Mesothelial cell of epicardium (in vitro differentiated cells): ENCODE measurements at regions not wholly inside any gene's neighbourhood (a gene's known extent, or its start where the extent isn't known, plus 50 kb on each side); places are given as distances from the start of the nearest gene placed in this dataset.

Experiments used
- DNase-seq, 2 experiments: peaks; one replicate each; pipeline ENCODE4 v3.0.0; 2021; ENCODE audit warnings: low spot score in 2 of 2; ENCODE audit not compliant: unreplicated experiment in 2 of 2
- H3K27ac Mint-ChIP-seq: 2 replicates; pipeline ENCODE4 v1.8.0; 2021; ENCODE audit warnings: mixed read lengths
- H3K27me3 Mint-ChIP-seq: 2 replicates; pipeline ENCODE4 v1.8.0; 2021; ENCODE audit warnings: low read depth, mixed read lengths
- H3K36me3 Mint-ChIP-seq: 2 replicates; pipeline ENCODE4 v1.8.0; 2021; ENCODE audit warnings: mixed read lengths
- H3K4me1 Mint-ChIP-seq: 2 replicates; pipeline ENCODE4 v1.8.0; 2021; ENCODE audit warnings: mixed read lengths
- H3K4me3 Mint-ChIP-seq: 2 replicates; pipeline ENCODE4 v1.8.0; 2021; ENCODE audit warnings: mild to moderate bottlenecking, moderate library complexity, mixed read lengths
- H3K9me3 Mint-ChIP-seq: 2 replicates; pipeline ENCODE4 v1.8.0; 2021; ENCODE audit warnings: mixed read lengths
- TF ChIP-seq, protein P1 (sequence below): fragments of 200-600 bp; sonication (generic); IDR thresholded peaks from one replicate; pipeline ENCODE4 v1.5.0; 2021; ENCODE audit warnings: antibody characterized with exemption; ENCODE audit not compliant: unreplicated experiment

DNA sequence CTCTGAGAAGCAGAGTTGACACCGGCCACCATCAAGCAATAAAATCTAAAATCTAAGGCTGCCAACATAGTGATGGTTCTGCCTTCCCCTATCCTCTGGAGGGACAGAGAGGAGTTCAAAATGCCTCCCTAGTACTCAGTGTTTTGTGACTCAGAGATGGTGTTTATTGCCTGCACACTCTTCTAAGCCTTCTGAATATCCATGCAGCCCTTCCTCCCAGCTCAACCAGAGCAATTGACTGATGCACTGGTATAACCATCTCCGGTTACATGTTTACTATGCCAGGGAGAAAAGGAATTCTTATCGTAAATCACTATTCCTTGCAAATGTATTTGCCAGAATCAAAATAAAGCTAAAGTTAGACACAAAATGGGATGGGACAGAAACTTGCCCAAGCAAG, 132.9 kb upstream of the RAB4A start:
- TF ChIP-seq, protein P1, sequence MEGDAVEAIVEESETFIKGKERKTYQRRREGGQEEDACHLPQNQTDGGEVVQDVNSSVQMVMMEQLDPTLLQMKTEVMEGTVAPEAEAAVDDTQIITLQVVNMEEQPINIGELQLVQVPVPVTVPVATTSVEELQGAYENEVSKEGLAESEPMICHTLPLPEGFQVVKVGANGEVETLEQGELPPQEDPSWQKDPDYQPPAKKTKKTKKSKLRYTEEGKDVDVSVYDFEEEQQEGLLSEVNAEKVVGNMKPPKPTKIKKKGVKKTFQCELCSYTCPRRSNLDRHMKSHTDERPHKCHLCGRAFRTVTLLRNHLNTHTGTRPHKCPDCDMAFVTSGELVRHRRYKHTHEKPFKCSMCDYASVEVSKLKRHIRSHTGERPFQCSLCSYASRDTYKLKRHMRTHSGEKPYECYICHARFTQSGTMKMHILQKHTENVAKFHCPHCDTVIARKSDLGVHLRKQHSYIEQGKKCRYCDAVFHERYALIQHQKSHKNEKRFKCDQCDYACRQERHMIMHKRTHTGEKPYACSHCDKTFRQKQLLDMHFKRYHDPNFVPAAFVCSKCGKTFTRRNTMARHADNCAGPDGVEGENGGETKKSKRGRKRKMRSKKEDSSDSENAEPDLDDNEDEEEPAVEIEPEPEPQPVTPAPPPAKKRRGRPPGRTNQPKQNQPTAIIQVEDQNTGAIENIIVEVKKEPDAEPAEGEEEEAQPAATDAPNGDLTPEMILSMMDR = no peak
- peaks cover 5% of the 10 kb centered on the region for H3K36me3 Mint-ChIP-seq
- no peak overlapping the region for H3K4me3 Mint-ChIP-seq
- no peak overlapping the region for H3K27ac Mint-ChIP-seq
- no peak for DNase-seq
- H3K9me3 Mint-ChIP-seq = peaks cover 20% of the 10 kb centered on the region
- H3K27me3 Mint-ChIP-seq = no peaks in the 10 kb centered on the region
- peaks cover 16% of the 10 kb centered on the region for H3K4me1 Mint-ChIP-seq

DNA sequence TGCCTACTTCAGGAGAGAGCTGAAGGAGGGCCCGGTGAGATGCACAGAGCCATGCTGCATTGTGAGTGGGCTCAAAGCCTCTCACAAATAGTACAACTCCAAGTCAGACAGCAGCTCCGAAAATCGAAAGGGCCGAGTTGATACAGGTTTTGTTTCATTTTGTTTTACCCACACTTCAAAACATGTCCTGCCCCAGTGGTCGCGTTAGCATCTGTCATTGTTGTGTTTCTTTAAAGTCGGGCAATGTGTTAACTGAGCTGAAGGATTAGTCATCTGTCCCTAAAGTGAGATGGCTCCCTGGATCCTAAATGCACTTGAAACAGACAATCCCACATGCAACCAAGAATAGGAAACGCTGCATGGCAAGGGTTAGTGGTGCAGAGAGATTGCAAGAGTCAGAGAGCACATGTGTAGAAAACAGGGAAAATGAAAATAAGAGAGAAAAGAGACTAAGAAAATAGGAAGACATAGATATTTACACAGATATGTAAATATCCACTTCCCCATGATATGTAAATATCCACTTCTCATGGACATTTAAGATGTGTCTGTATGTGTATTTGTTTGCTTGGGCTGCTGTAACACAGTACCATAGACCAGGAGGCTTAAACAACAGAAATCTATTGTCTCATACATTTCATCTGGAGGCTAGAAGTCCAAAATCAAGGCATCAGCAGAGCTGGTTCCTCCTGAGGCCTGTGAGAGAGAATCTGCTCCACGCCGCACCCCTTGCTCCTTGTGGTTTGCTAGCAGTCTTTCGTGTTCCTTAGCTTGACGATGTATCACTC, 131.4 kb upstream of the RAB4A start:
- Mint-ChIP-seq H3K36me3 (no peaks in the 10 kb centered on the region), H3K27me3 (no peaks in the 10 kb centered on the region), H3K4me1 (peaks cover 16% of the 10 kb centered on the region), H3K9me3 (peaks cover 11% of the 10 kb centered on the region), H3K4me3 (no peak overlapping the region), H3K27ac (no peak overlapping the region)
- TF ChIP-seq, protein P1 = no peak
- no peak for DNase-seq

DNA sequence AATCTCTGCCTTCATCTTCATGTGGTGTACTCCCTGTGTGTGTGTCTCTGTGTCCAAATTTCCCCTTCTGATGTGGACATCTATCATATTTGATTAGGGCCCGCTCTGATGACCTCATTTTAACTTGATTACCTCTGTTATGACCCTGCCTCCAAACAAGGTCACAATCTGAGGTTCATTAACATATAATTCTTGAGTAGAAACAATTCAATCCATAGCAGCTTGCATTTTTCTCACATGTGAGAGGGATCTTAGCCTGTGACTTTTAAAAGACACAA, 130.9 kb upstream of the RAB4A start:
- H3K4me1 Mint-ChIP-seq = peaks cover 16% of the 10 kb centered on the region
- no peaks in the 10 kb centered on the region for H3K36me3 Mint-ChIP-seq
- DNase-seq = no peak
- H3K9me3 Mint-ChIP-seq = peaks cover 9% of the 10 kb centered on the region
- H3K27ac Mint-ChIP-seq = no peak overlapping the region
- H3K4me3 Mint-ChIP-seq = no peak overlapping the region
- TF ChIP-seq, protein P1 = no peak
- H3K27me3 Mint-ChIP-seq = no peaks in the 10 kb centered on the region

- DNase-seq = no peak
- no peak overlapping the region for H3K27ac Mint-ChIP-seq
- H3K4me1 Mint-ChIP-seq = peaks cover 16% of the 10 kb centered on the region
- TF ChIP-seq, protein P1 = no peak
- no peaks in the 10 kb centered on the region for H3K9me3 Mint-ChIP-seq
- peaks cover 3% of the 10 kb centered on the region for H3K27me3 Mint-ChIP-seq
- no peak overlapping the region for H3K4me3 Mint-ChIP-seq
- H3K36me3 Mint-ChIP-seq = no peaks in the 10 kb centered on the region
These were observed 129.6 kb upstream of the RAB4A start for GRCh38 chr1:229141271-229141670.

DNA sequence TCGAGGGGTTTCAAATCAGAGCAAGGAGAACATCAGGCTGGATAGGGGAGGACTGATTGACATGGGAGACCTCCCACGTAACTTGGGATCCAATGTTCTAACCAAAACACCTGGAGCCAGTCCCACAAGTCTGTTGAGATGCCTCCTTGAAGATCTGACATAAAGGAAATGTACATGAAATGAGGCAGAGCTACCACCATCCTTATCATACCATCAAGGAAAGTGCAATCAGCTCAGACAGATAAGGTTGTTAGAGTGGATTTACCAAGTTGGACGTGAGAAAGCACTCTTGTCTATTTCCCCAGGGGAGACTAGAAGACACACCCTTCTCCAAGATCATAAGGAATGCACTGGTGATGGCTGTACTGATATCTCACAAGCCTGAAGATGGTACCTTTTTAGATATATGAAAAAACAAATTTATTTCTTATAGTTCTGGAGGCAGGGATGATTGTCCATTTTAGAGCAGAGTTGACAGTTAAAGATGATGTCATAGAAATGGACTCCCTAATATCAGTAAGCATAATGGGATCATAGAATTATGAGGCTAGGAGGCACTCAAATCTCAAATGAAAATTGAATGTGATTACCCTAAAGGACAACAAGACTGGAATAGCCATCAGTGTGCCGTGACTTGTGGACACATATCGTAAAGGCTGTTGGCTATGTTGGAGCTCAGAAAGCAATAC, 129.1 kb upstream of the RAB4A start:
- Mint-ChIP-seq H3K36me3 (no peaks in the 10 kb centered on the region), H3K9me3 (no peaks in the 10 kb centered on the region), H3K4me1 (peaks cover 18% of the 10 kb centered on the region), H3K4me3 (no peak overlapping the region), H3K27me3 (peaks cover 6% of the 10 kb centered on the region), H3K27ac (no peak overlapping the region)
- no peak for DNase-seq
- TF ChIP-seq, protein P1 = no peak
